Breast epithelium (tissue), 3 donors: ENCODE measurements at regions not wholly inside any gene's neighbourhood (a gene's known extent, or its start where the extent isn't known, plus 50 kb on each side); places are given as distances from the start of the nearest gene placed in this dataset.

Experiments
- CTCF ChIP-seq, 3 donors: fragments of 450-650 bp; IDR thresholded peaks; one replicate each; pipeline ENCODE4 v1.5.1; 2016 to 2017; ENCODE audit warnings: antibody characterized with exemption in 3 of 3, mild to moderate bottlenecking in 3 of 3, moderate library complexity in 3 of 3
- POLR2AphosphoS5 ChIP-seq, 3 donors: sonication (generic); formaldehyde crosslinking; IDR thresholded peaks; one replicate each; pipeline ENCODE4 v1.6.1; 2017; ENCODE audit warnings: antibody characterized with exemption in 3 of 3

DNA sequence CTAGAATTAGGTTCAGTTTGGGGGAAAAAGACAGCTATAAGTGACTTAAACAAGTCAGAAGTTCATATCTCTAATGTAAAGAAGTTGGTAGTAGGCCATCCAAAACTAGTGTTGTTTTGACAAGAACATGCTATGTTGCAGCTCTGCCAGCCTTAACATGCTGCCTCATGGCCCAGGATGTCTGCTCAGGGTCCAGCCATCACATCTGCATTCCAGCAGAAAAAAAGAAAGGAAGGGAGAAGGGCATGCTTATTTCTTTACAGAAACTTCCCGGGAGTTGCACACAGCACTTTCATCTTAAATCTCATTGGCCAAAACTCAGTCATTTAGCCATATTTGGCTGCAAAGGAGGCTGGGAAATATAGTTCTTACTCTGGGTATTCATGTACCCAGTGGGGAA, 400.4 kb upstream of the PODXL start:
- no peak for TF ChIP-seq CTCF (IDR thresholded peaks at IDR 0.05)
- no peak for TF ChIP-seq POLR2AphosphoS5 (IDR thresholded peaks at IDR 0.05)
